ENCODE measurements at regions not wholly inside any gene's neighbourhood (a gene's known extent, or its start where the extent isn't known, plus 50 kb on each side); places are given as distances from the start of the nearest gene placed in this dataset.
"Not testable (repeated sequence)": the region's sequence is repeated elsewhere in the genome, so short reads cannot be mapped to it uniquely, and the experiment has no call there.

DNA sequence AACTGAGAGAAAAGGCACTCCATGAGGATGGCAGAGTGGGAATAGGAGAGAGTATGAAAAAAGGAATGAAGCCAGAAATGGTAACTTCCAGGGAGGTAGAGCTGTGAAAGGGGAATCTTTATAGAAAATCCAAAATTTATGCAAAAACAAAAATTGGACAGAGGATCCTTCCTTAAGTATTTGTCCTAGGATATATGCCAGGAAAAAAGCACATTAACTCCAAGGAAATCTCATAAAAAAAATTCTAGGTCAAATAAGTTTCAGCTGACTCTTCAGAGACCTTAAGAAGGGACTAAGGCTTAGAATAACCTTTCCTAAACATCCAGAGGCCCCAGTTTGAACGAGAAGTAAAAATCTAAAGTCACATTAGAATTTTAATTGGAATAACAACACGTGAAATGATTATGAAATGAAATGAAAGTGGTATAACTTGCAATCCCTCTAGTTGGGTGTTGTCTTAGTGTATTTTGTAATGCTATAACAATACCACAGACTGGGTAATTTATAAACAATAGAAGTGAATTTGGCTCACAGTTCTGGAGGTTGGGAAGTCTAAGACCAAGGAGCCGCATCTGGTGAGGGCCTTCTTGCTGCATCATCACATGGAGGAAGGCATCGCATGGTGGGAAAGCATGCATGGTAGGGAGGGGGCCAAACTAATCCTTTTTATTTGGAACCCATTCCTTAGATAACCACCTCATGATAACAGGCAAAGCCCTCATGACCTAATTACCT is 145.4 kb upstream of the RXFP1 start:
- TF ChIP-seq, protein P1, sequence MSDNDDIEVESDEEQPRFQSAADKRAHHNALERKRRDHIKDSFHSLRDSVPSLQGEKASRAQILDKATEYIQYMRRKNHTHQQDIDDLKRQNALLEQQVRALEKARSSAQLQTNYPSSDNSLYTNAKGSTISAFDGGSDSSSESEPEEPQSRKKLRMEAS (IDR thresholded peaks at IDR 0.05; ENCODE audit: low read depth, low read length): no peak
- TF ChIP-seq POLR2A (IDR thresholded peaks at IDR 0.05; ENCODE audit: extremely low read depth, insufficient read length) (no peak), MYC (IDR thresholded peaks at IDR 0.05; ENCODE audit: low read depth, low read length) (no peak)
- TF ChIP-seq, protein P2, sequence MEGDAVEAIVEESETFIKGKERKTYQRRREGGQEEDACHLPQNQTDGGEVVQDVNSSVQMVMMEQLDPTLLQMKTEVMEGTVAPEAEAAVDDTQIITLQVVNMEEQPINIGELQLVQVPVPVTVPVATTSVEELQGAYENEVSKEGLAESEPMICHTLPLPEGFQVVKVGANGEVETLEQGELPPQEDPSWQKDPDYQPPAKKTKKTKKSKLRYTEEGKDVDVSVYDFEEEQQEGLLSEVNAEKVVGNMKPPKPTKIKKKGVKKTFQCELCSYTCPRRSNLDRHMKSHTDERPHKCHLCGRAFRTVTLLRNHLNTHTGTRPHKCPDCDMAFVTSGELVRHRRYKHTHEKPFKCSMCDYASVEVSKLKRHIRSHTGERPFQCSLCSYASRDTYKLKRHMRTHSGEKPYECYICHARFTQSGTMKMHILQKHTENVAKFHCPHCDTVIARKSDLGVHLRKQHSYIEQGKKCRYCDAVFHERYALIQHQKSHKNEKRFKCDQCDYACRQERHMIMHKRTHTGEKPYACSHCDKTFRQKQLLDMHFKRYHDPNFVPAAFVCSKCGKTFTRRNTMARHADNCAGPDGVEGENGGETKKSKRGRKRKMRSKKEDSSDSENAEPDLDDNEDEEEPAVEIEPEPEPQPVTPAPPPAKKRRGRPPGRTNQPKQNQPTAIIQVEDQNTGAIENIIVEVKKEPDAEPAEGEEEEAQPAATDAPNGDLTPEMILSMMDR (IDR thresholded peaks at IDR 0.05; ENCODE audit: low read depth, low read length): no peak
- DNase-seq (ENCODE audit: low read depth): no peak
- H3K4me3 ChIP-seq (ENCODE audit: low read depth, low read length): no peak overlapping the region

DNA sequence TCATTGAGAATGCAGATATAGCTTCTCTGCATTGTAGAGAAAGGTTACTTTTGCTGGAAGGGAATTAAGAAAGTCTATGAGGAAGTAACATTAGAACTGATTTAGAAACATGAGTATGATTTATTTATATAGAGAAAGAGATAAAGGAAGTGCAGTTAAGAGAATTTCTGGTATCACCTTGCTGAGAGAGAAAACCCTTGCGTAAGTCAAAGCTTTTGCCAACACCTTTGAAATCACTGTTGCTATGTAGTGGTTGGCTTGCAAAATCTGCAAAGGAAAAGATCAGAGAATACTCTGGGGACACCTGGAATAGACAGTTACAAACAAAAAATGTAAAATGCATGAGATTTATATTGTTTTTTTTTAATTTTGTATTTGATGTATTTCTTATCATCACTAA is 137.3 kb upstream of the RXFP1 start:
- H3K4me3 ChIP-seq (ENCODE audit: low read depth, low read length): no peak overlapping the region
- no peak for DNase-seq (ENCODE audit: low read depth)

GRCh38 chr4:158395343-158395742 is 126.3 kb upstream of the RXFP1 start:
- H3K4me3 ChIP-seq (ENCODE audit: low read depth, low read length): no peak overlapping the region
- TF ChIP-seq, protein P1 (IDR thresholded peaks at IDR 0.05; ENCODE audit: low read depth, low read length): no peak
- no peak for TF ChIP-seq POLR2A (IDR thresholded peaks at IDR 0.05; ENCODE audit: extremely low read depth, insufficient read length)
- TF ChIP-seq, protein P2 (IDR thresholded peaks at IDR 0.05; ENCODE audit: low read depth, low read length): no peak
- no peak for TF ChIP-seq MYC (IDR thresholded peaks at IDR 0.05; ENCODE audit: low read depth, low read length)
- no peak for DNase-seq (ENCODE audit: low read depth)

More for the DNA sequence above, 137.3 kb upstream of the RXFP1 start:
- TF ChIP-seq, protein P1 (IDR thresholded peaks at IDR 0.05; ENCODE audit: low read depth, low read length): no peak

- no peak overlapping the region for H3K4me3 ChIP-seq (ENCODE audit: low read depth, low read length)
- TF ChIP-seq, protein P1 (IDR thresholded peaks at IDR 0.05; ENCODE audit: low read depth, low read length): no peak
- TF ChIP-seq POLR2A (IDR thresholded peaks at IDR 0.05; ENCODE audit: extremely low read depth, insufficient read length) (no peak), MYC (IDR thresholded peaks at IDR 0.05; ENCODE audit: low read depth, low read length) (no peak)
- TF ChIP-seq, protein P2 (IDR thresholded peaks at IDR 0.05; ENCODE audit: low read depth, low read length): no peak
- DNase-seq (ENCODE audit: low read depth): no peak
Observed at GRCh38 chr4:158395889-158396288, 125.8 kb upstream of the RXFP1 start.

GRCh38 chr4:158397781-158398180 is 123.9 kb upstream of the RXFP1 start:
- TF ChIP-seq MYC (IDR thresholded peaks at IDR 0.05; ENCODE audit: low read depth, low read length) (no peak), POLR2A (IDR thresholded peaks at IDR 0.05; ENCODE audit: extremely low read depth, insufficient read length) (no peak)
- TF ChIP-seq, protein P1 (IDR thresholded peaks at IDR 0.05; ENCODE audit: low read depth, low read length): no peak
- TF ChIP-seq, protein P2 (IDR thresholded peaks at IDR 0.05; ENCODE audit: low read depth, low read length): no peak
- H3K4me3 ChIP-seq (ENCODE audit: low read depth, low read length): no peak overlapping the region
- no peak for DNase-seq (ENCODE audit: low read depth)

DNA sequence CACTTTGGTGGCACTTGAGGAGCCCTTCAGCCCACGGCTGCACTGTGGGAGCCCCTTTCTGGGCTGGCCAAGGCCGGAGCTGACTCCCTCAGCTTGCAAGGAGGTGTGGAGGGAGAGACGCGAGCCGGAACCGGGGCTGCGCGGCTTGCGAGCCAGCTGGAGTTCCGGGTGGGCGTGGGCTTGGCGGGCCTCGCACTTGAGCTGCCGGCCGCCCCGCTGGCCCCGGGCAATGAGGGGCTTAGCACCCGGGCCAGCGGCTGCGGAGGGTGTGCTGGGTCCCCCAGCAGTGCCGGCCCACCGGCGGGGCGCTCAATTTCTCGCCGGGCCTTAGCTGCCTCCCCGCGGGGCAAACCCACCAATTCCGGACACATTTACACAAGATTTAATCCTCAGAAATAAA is 113.7 kb upstream of the RXFP1 start:
- not testable (repeated sequence) for DNase-seq (ENCODE audit: low read depth); H3K4me3 ChIP-seq (ENCODE audit: low read depth, low read length)

DNA sequence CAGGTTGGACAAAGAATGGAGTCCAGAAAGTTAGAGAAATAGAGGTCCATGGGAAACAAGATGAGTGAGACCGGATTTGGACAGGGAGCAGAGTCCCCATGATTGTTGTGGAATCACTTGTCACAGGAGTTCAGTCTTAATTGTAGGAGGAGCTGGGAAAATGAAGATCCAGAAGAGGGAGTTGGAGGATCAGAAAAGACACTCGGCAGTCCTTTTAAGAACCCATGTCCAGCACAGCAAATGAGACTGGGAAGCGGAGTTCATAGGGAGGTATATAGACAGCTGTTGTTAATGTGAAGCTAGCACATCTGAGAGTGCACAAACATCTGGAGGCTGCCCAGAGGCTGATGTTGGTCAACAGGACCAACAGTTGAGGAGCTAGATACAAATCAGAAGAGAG is 111.4 kb upstream of the RXFP1 start:
- DNase-seq (ENCODE audit: low read depth): peak; percentile 2
- TF ChIP-seq MYC (IDR thresholded peaks at IDR 0.05; ENCODE audit: low read depth, low read length) (no peak), POLR2A (IDR thresholded peaks at IDR 0.05; ENCODE audit: extremely low read depth, insufficient read length) (no peak)
- TF ChIP-seq, protein P1 (IDR thresholded peaks at IDR 0.05; ENCODE audit: low read depth, low read length): no peak
- TF ChIP-seq, protein P2 (IDR thresholded peaks at IDR 0.05; ENCODE audit: low read depth, low read length): no peak
- no peak overlapping the region for H3K4me3 ChIP-seq (ENCODE audit: low read depth, low read length)
